DND-41 (cell line): ENCODE measurements at regions not wholly inside any gene's neighbourhood (a gene's known extent, or its start where the extent isn't known, plus 50 kb on each side); places are given as distances from the start of the nearest gene placed in this dataset.

Experiments
- ATAC-seq: fragments of 200-7000 bp; cut with Tn5 transposase; 3 replicates; pipeline ENCODE4 v1.9.1; 2021; ENCODE audit warnings: low read depth; ENCODE audit not compliant: insufficient read depth
- DNase-seq: peaks from one replicate; pipeline ENCODE4 v3.0.0-alpha.2; 2020
- H2AFZ ChIP-seq: 2 replicates; pipeline ENCODE4 v1.6.0; 2012; ENCODE audit warnings: low read depth, low read length
- H3K27ac ChIP-seq: 2 replicates; pipeline ENCODE4 v1.5.1; 2012; ENCODE audit warnings: low read length, inconsistent platforms
- H3K27me3 ChIP-seq: fragments of 200-600 bp; sonication (generic); 2 replicates; pipeline ENCODE4 v1.6.0; 2012; ENCODE audit warnings: low read length, mild to moderate bottlenecking, inconsistent platforms; ENCODE audit not compliant: insufficient read depth, poor library complexity
- H3K36me3 ChIP-seq: 2 replicates; pipeline ENCODE4 v1.5.1; 2012; ENCODE audit warnings: low read length, inconsistent platforms; ENCODE audit not compliant: insufficient read depth
- H3K4me1 ChIP-seq: 2 replicates; pipeline ENCODE4 v1.5.1; 2012; ENCODE audit warnings: mild to moderate bottlenecking, low read length; ENCODE audit not compliant: insufficient read depth
- H3K4me2 ChIP-seq: 2 replicates; pipeline ENCODE4 v1.6.0; 2012; ENCODE audit warnings: mild to moderate bottlenecking, moderate library complexity, low read length, inconsistent platforms; ENCODE audit not compliant: insufficient read depth
- H3K4me3 ChIP-seq, 2 experiments: fragments of 200-600 bp in 1 of 2; shearing (Covaris generic) in 1 of 2; 2 replicates each; pipeline ENCODE4 v1.5.1; 2012 to 2016; ENCODE audit warnings: inconsistent platforms in 2 of 2, low read length in 2 of 2, mild to moderate bottlenecking in 2 of 2, low read depth in 1 of 2, moderate library complexity in 1 of 2
- H3K79me2 ChIP-seq: 2 replicates; pipeline ENCODE4 v1.6.0; 2012; ENCODE audit warnings: low read length, inconsistent platforms; ENCODE audit not compliant: insufficient read depth
- H3K9ac ChIP-seq: 2 replicates; pipeline ENCODE4 v1.6.0; 2012; ENCODE audit warnings: low read depth, mild to moderate bottlenecking, inconsistent platforms, low read length, moderate library complexity
- H3K9me3 ChIP-seq: 2 replicates; pipeline ENCODE4 v1.5.1; 2012; ENCODE audit warnings: low read length, moderate library complexity, mild to moderate bottlenecking, inconsistent platforms; ENCODE audit not compliant: insufficient read depth, severe bottlenecking
- H4K20me1 ChIP-seq: 2 replicates; pipeline ENCODE4 v1.6.0; 2012; ENCODE audit warnings: low read length; ENCODE audit not compliant: insufficient read depth
- CTCF ChIP-seq: IDR thresholded peaks from 2 replicates; pipeline ENCODE4 v1.5.1; 2012; ENCODE audit warnings: borderline replicate concordance, low read length, moderate library complexity, mild to moderate bottlenecking; ENCODE audit not compliant: poor library complexity, severe bottlenecking; ENCODE audit errors: extremely low read depth
- EZH2 ChIP-seq: IDR thresholded peaks from 3 replicates; pipeline ENCODE4 v1.6.1; 2012; ENCODE audit warnings: borderline replicate concordance, low read depth, mild to moderate bottlenecking, moderate library complexity, low read length, inconsistent platforms; ENCODE audit not compliant: severe bottlenecking

- no peaks in the 10 kb centered on the region for H3K9me3 ChIP-seq
- H3K27me3 ChIP-seq, result no peaks in the 10 kb centered on the region
- H4K20me1 ChIP-seq, result no peaks in the 10 kb centered on the region
- TF ChIP-seq EZH2 (no peak), CTCF (no peak)
- H3K36me3 ChIP-seq, result no peaks in the 10 kb centered on the region
- H3K79me2 ChIP-seq, result no peaks in the 10 kb centered on the region
- H3K27ac ChIP-seq, result no peak overlapping the region
- ATAC-seq (no peak), DNase-seq (peak; percentile 4)
- no peak overlapping the region for H3K4me3 ChIP-seq
- H3K9ac ChIP-seq, result no peak overlapping the region
- H2AFZ ChIP-seq, result no peak overlapping the region
- H3K4me2 ChIP-seq, result no peak overlapping the region
- H3K4me1 ChIP-seq, result no peaks in the 10 kb centered on the region
Measured at GRCh38 chrX:68930542-68931317, 101.9 kb downstream of the EFNB1 start.

GRCh38 chrX:68929332-68930150 lies 100.7 kb downstream of the EFNB1 start:
- Histone ChIP-seq H3K79me2 (no peaks in the 10 kb centered on the region), H3K9me3 (no peaks in the 10 kb centered on the region), H3K4me3 (no peak overlapping the region), H3K4me2 (no peak overlapping the region), H3K27ac (no peak overlapping the region), H2AFZ (no peak overlapping the region), H3K27me3 (no peaks in the 10 kb centered on the region), H3K36me3 (no peaks in the 10 kb centered on the region), H3K9ac (no peak overlapping the region), H3K4me1 (no peaks in the 10 kb centered on the region), H4K20me1 (no peaks in the 10 kb centered on the region)
- TF ChIP-seq EZH2, result no peak
- DNase-seq, result no peak
- ATAC-seq, result no peak

GRCh38 chrX:68928401-68928800 lies 99.6 kb downstream of the EFNB1 start:
- H3K4me2 ChIP-seq, result no peak overlapping the region
- DNase-seq (no peak), ATAC-seq (no peak)
- H4K20me1 ChIP-seq, result no peaks in the 10 kb centered on the region
- no peaks in the 10 kb centered on the region for H3K79me2 ChIP-seq
- H3K4me1 ChIP-seq, result no peaks in the 10 kb centered on the region
- H3K36me3 ChIP-seq, result no peaks in the 10 kb centered on the region
- no peaks in the 10 kb centered on the region for H3K9me3 ChIP-seq
- H3K4me3 ChIP-seq, result no peak overlapping the region
- TF ChIP-seq EZH2, result no peak
- no peak for TF ChIP-seq CTCF
- H2AFZ ChIP-seq, result no peak overlapping the region
- no peak overlapping the region for H3K27ac ChIP-seq
- H3K9ac ChIP-seq, result no peak overlapping the region
- H3K27me3 ChIP-seq, result no peaks in the 10 kb centered on the region

GRCh38 chrX:68927178-68927577 lies 98.4 kb downstream of the EFNB1 start:
- H3K4me1 ChIP-seq, result no peaks in the 10 kb centered on the region
- no peaks in the 10 kb centered on the region for H3K9me3 ChIP-seq
- H2AFZ ChIP-seq, result no peak overlapping the region

More at GRCh38 chrX:68927178-68927577, 98.4 kb downstream of the EFNB1 start:
- DNase-seq (no peak), ATAC-seq (no peak)
- Histone ChIP-seq H3K79me2 (no peaks in the 10 kb centered on the region), H3K4me2 (no peak overlapping the region), H3K9ac (no peak overlapping the region), H3K27me3 (no peaks in the 10 kb centered on the region), H4K20me1 (no peaks in the 10 kb centered on the region), H3K4me3 (no peak overlapping the region), H3K27ac (no peak overlapping the region), H3K36me3 (no peaks in the 10 kb centered on the region)
- TF ChIP-seq CTCF (no peak), EZH2 (no peak)
